ENCODE measurements at regions not wholly inside any gene's neighbourhood (a gene's known extent, or its start where the extent isn't known, plus 50 kb on each side); places are given as distances from the start of the nearest gene placed in this dataset.
"Not testable (repeated sequence)": the region's sequence is repeated elsewhere in the genome, so short reads cannot be mapped to it uniquely, and the experiment has no call there.

DNA sequence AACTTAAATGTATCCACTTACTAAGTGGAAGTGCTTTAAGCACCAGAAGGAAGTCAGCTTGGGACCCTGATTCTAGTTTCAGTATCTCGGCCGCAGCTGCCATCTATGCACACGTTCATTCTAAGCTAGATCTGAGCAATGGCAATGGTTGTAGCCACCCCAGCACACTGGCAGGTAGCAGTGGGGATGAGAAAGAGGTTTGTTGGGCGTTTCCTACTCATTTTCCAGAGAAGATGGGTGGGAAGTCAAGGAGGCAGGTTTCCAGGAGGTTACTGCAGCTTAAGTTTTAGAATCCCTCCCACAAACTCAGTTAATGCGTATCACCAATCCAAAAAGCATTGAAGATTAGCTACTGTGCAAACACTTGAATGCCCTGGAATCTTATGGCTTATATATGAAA lies 114.2 kb upstream of the TSC22D1 start:
- H3K4me1 Mint-ChIP-seq (ENCODE audit: low read depth, unreplicated experiment) = no peaks in the 10 kb centered on the region
- H3K9me3 Mint-ChIP-seq (ENCODE audit: unreplicated experiment) = peaks cover 3% of the 10 kb centered on the region
- no peaks in the 10 kb centered on the region for H3K36me3 Mint-ChIP-seq (ENCODE audit: unreplicated experiment)
- H3K4me3 Mint-ChIP-seq (ENCODE audit: unreplicated experiment) = no peak overlapping the region
- no peak overlapping the region for H3K27ac Mint-ChIP-seq (ENCODE audit: unreplicated experiment)
- TF ChIP-seq, protein P1, sequence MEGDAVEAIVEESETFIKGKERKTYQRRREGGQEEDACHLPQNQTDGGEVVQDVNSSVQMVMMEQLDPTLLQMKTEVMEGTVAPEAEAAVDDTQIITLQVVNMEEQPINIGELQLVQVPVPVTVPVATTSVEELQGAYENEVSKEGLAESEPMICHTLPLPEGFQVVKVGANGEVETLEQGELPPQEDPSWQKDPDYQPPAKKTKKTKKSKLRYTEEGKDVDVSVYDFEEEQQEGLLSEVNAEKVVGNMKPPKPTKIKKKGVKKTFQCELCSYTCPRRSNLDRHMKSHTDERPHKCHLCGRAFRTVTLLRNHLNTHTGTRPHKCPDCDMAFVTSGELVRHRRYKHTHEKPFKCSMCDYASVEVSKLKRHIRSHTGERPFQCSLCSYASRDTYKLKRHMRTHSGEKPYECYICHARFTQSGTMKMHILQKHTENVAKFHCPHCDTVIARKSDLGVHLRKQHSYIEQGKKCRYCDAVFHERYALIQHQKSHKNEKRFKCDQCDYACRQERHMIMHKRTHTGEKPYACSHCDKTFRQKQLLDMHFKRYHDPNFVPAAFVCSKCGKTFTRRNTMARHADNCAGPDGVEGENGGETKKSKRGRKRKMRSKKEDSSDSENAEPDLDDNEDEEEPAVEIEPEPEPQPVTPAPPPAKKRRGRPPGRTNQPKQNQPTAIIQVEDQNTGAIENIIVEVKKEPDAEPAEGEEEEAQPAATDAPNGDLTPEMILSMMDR (IDR thresholded peaks at IDR 0.05; ENCODE audit: partially characterized antibody, unreplicated experiment) = no peak
- H3K27me3 Mint-ChIP-seq (ENCODE audit: unreplicated experiment) = peaks cover 5% of the 10 kb centered on the region
- no peak for DNase-seq

DNA sequence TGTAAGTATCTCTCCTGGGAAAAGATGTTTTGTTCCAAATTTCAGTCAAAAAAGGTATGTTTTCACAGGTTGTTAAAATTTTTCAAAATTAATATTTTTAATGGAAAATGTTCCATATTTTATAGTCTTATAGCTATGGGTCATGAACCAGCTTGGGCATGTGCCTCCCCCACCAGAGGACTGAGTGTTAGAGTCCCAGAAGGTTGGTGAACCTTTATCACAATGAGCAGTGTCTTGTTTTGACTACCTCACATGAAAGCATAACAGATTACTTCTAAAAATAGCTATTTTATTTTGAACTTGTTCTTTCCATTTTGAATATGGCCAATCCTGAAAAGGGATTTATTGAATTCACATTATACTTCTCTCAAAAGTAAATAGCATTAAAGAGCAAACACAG lies 112.5 kb upstream of the TSC22D1 start:
- H3K36me3 Mint-ChIP-seq (ENCODE audit: unreplicated experiment) = no peaks in the 10 kb centered on the region

DNA sequence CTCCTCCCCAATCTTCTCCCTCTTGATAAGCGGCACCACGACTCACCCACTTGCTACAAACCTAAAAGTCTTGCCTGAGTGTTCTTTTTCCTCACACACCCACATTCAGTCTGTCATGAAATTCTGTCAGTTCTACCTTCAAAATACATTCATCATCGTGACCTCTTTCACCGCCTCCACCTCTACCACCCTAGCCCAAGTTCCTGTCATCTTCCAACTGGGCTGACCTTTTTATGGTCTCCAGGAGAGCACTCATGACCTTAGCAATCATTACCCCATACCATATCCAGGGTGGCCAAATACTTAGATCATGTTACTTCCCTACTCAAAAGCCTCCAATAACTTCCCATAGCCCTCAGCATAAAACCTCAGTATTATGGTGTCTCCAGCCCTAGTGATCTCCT lies 110.4 kb upstream of the TSC22D1 start:
- Mint-ChIP-seq H3K4me3 (ENCODE audit: unreplicated experiment) (no peak overlapping the region), H3K27me3 (ENCODE audit: unreplicated experiment) (peaks cover 5% of the 10 kb centered on the region), H3K27ac (ENCODE audit: unreplicated experiment) (no peak overlapping the region), H3K9me3 (ENCODE audit: unreplicated experiment) (peaks cover 7% of the 10 kb centered on the region), H3K36me3 (ENCODE audit: unreplicated experiment) (no peaks in the 10 kb centered on the region), H3K4me1 (ENCODE audit: low read depth, unreplicated experiment) (no peaks in the 10 kb centered on the region)
- TF ChIP-seq, protein P1 (IDR thresholded peaks at IDR 0.05; ENCODE audit: partially characterized antibody, unreplicated experiment) = no peak
- DNase-seq = no peak

More for the DNA sequence above, 112.5 kb upstream of the TSC22D1 start:
- H3K27ac Mint-ChIP-seq (ENCODE audit: unreplicated experiment) = no peak overlapping the region
- DNase-seq = no peak
- no peak overlapping the region for H3K4me3 Mint-ChIP-seq (ENCODE audit: unreplicated experiment)
- no peaks in the 10 kb centered on the region for H3K4me1 Mint-ChIP-seq (ENCODE audit: low read depth, unreplicated experiment)
- peaks cover 5% of the 10 kb centered on the region for H3K27me3 Mint-ChIP-seq (ENCODE audit: unreplicated experiment)
- TF ChIP-seq, protein P1 (IDR thresholded peaks at IDR 0.05; ENCODE audit: partially characterized antibody, unreplicated experiment) = no peak
- peaks cover 5% of the 10 kb centered on the region for H3K9me3 Mint-ChIP-seq (ENCODE audit: unreplicated experiment)

DNA sequence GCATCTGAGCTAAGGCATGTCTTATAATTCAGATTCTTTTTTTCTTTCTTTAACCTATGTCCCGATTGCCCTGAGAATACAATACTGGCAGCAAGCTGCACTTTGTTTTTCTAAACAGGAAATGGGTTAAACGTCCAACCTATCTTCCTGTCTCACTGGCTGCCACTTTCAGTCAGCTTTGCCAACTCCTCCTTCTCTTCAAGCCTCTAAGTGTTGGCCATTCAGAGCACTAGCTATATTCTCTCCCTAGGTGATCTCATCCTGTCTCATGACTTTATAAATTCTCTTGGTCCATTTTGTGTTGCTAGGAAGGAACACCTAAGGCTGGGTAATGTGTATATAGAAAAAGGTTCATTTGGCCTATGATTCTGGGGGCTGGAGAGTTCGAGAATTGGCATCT lies 109.5 kb upstream of the TSC22D1 start:
- H3K27me3 Mint-ChIP-seq (ENCODE audit: unreplicated experiment) = peaks cover 5% of the 10 kb centered on the region
- H3K36me3 Mint-ChIP-seq (ENCODE audit: unreplicated experiment) = peaks cover 6% of the 10 kb centered on the region
- no peak for DNase-seq
- H3K4me1 Mint-ChIP-seq (ENCODE audit: low read depth, unreplicated experiment) = no peaks in the 10 kb centered on the region
- H3K27ac Mint-ChIP-seq (ENCODE audit: unreplicated experiment) = no peak overlapping the region
- TF ChIP-seq, protein P1 (IDR thresholded peaks at IDR 0.05; ENCODE audit: partially characterized antibody, unreplicated experiment) = no peak
- H3K4me3 Mint-ChIP-seq (ENCODE audit: unreplicated experiment) = no peak overlapping the region
- peaks cover 11% of the 10 kb centered on the region for H3K9me3 Mint-ChIP-seq (ENCODE audit: unreplicated experiment)

DNA sequence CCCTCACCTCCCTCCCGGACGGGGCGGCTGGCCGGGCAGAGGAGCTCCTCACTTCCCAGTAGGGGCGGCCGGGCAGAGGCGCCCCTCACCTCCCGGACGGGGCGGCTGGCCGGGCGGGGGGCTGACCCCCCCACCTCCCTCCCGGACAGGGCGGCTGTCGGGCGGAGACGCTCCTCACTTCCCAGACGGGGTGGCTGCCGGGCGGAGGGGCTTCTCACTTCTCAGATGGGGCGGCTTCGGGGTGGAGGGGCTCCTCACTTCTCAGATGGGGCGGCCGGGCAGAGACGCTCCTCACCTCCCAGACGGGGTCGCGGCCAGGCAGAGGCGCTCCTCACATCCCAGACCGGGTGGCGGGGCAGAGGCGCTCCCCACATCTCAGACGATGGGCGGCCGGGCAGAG lies 106.3 kb upstream of the TSC22D1 start:
- H3K4me3 Mint-ChIP-seq (ENCODE audit: unreplicated experiment); H3K27ac Mint-ChIP-seq (ENCODE audit: unreplicated experiment); H3K27me3 Mint-ChIP-seq (ENCODE audit: unreplicated experiment); H3K4me1 Mint-ChIP-seq (ENCODE audit: low read depth, unreplicated experiment); DNase-seq: not testable (repeated sequence)
- H3K36me3 Mint-ChIP-seq (ENCODE audit: unreplicated experiment) = peaks cover 14% of the 10 kb centered on the region
- peaks cover 16% of the 10 kb centered on the region for H3K9me3 Mint-ChIP-seq (ENCODE audit: unreplicated experiment)
